HG02885 (cell line): ENCODE measurements at regions not wholly inside any gene's neighbourhood (a gene's known extent, or its start where the extent isn't known, plus 50 kb on each side); places are given as distances from the start of the nearest gene placed in this dataset.
"Not testable (repeated sequence)": the region's sequence is repeated elsewhere in the genome, so short reads cannot be mapped to it uniquely, and the experiment has no call there.

Experiments used
- ATAC-seq: cut with Tn5 transposase; IDR thresholded peaks from one replicate; pipeline ENCODE4 v1.9.1; 2021; ENCODE audit warnings: mild to moderate bottlenecking; ENCODE audit not compliant: unreplicated experiment, poor library complexity

DNA sequence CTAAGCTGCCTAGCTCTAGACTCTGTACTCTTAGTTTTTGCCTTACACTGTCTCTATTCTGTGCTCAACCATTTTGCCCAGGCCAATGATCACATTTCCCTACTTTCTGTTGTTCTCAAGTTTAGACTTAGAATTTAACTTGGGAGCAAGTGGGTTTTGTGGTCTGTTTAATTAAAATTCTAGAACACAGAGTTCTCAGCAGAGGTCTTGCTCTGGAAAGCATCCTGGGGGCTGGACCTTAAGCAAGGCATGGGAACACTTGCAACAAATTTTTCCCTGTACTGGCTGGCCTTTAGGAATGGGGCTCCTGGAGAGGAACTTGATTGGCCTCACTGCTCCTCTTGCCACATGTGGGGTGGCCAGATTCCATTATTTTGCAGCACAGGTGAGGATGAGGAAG lies 236.3 kb upstream of the LRTM1 start:
- no peak for ATAC-seq

DNA sequence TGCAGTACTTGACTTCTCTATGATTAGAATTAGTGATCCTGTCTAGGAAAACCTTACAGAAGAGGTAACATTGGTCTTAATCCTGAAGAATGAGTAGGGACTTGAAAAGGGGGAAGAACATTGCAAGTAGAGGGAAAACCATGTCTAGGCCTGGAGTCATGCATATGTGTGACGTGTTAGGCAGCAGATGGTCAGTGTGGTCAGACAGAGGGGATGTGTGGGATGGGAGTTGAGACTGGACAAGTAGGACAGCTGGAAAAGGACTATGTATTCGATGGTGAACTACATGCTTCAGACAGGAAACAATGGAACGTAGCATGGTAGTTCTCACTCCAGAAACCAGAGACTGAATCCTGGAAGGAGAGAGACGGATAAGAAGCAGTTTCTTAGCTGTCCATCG lies 235.6 kb upstream of the LRTM1 start:
- no peak for ATAC-seq

DNA sequence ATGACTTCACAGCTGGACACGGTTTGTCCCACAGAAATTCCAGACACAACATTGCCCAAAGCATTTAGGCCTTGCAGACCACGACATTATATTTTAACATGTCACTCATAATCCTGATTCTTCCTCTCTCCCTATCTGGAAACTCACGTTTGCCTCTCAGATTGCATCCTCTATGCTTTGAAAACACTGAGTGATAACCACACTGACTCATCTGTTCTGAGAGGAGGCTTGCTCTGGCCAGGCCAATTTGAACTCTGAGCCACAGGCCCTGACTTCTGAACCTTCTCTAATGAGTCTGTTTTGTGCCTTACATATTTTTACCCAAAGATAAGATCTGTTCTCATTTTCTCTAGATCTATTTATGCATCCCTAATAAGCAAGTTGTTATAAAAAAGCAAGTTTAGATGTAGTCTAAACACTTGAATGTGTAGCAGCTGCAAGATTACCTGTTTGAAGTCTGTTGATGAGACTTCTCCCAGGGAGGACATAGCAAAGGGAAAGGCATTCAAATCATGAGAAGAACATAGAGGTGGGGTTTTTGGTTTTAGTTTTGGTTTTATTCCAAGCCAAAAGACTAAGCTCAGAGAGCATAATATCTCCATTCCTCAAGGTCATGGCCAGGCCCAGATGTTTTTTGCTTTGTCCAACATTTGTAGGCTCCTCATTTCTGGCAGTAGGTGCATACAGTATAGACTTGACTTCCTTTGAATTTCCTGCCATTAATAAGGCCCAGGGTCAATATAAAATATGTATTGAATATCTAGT lies 234.4 kb upstream of the LRTM1 start:
- no peak for ATAC-seq

DNA sequence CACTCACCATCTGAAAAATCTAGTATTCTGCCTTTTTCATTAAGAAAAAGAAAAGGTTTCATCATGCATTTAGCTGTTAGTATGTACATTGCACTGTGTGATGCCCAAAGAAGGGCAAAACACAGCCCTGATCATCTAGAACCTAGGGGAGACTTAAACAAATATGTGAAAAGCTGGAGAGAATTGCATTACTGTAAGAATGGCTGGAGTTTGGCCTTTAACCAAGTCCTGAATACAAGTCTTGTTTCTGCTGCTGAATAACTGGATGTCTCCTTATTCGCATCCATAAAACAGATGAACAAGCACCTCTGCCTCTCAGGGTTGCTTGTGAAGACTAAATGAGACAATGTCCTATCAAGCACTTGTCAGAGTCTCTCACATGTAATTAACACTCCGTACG lies 233.4 kb upstream of the LRTM1 start:
- ATAC-seq, result no peak

DNA sequence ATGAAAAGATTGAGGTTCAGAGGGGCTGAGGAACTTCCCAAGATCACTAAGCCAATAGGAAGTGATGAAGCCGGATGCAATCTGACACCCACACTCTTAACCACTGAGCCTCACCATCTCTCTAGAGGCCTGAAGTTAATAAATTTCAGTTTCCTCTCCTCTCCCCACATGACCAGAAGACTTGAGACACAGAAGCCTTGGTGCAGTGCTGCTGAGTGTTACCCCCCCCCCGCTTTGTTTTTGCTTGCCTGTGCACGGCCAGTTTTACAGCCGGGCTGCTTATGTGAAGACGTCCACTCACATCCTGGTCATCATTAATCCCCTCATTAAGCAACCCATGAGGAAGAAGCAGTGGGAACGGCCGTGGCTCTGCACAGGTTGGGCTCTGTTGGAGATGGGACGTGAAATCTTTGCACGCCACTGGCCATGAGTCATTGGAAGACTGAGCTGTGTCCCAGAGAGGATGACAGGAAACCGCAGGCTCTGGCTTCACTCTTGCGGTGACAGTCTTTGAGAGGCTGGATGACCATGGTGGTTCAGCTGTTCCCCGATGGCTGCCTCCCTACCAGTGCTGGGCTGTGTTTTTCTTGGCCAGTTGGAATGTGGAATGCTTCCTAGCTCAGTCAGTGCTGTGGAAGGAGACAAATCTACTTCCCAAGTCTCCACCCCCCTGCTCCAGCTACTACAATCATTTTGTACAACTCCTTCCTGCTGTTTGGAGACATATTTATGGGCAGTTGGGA lies 232.6 kb upstream of the LRTM1 start:
- peak; percentile 73 for ATAC-seq

DNA sequence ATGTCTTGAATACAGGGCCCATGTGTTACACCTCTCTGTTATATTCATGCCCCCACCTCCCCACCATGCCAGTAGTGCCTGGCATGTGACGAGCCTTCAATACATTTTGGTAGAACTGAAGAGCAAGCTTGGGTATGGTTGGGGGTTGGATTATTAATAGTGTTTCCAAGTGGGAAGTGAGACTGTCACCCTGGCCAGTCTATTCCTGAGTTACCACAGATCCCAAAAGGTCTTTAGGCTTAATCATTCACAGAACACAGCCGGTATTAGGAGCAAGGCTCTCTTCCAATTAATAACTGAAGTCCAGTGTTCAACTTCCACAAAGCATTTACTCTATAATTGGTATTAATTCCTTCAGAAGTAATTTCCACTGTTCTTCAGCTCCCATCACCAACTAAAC lies 231.9 kb upstream of the LRTM1 start:
- no peak for ATAC-seq

DNA sequence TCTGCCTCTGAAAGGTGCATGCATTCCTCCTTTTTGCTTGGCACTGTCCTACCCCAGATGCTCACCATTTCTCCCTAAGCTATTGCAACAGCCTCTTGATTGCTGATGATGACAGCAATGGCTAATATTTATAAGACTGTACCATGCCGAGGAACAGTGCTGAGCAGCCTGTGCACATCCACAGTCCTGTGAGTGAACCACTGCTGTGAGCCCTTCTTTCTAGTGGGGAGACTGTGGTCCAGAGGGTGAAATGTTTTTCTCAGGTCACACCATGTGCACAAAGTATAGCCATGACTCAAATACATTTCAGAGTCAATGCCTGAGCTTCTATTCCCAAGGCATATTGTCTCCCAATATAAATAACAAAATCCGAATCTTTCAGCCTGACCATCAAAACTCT lies 231.2 kb upstream of the LRTM1 start:
- ATAC-seq, result no peak

DNA sequence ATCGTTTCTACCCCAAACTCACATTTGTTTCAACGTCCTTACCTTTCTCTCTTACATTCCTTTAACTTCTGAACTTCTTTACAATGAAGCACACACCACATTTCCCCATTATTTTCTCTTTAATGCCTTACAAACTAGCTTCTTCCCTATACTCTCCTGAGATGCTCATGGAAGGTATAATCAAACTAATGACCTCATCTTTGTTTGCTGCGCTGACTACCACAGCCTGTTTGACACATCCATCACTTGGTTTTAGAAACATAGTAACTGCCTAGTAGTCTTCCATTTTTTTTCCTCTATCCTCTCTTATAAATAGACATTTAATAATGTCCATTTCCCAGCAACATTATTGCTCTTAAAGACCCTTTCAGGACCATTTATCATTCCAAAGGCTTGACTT lies 230.5 kb upstream of the LRTM1 start:
- no peak for ATAC-seq

DNA sequence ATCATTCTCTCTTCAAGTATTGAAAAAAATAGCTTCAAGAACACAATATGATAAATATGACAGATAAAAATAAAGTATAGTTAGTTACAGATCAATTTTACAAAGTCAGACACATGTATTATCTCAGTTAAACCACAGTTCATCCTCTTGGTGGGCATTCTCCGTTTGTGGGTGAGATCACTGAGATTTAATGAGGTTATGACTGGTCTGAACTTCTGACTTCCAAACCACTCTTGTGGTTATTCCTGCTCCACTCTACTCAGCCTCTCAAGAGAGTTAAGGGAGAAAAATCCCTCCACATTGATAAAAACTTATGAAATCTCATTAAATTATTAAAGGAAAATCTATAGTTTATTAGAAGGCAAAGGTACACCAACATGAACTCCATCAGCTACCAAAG lies 229.9 kb upstream of the LRTM1 start:
- no peak for ATAC-seq

DNA sequence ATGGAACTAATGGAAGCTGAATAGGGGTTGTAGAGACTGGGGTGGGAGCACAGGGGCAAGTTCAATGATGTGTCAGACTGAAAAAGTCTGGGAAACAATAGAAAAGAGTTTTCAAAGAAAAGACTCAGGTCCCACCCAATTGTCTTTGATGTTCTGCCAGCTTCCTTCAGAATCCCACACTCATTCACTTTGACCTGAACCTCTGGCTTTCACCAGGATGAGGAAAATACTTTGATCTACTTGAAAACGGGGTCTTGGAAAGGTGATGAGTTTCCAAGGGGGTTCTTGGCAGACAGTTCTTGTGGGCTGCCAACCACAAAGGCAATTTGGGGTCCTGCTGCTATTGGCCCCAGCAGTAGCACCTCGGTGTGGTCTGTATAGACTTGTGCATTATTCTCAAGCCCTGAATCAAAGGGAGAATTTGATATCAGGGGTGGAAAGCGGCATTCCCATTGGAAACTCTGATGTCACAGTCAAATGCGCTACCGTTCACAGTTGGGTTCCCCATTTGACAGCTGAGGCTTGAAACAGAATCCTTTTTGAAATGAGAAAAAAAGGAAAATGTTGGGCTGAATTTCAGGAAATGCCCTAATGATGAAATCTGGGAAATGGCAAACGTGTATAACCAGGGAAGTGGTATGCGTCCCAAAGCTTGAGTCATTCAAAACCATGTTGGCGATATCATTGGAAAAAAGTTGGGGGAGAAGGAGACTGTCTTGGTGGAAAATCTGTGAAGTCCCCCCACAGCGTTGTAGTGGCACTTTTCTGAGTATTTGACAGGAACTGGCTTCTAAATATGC lies 229.2 kb upstream of the LRTM1 start:
- ATAC-seq, result no peak

DNA sequence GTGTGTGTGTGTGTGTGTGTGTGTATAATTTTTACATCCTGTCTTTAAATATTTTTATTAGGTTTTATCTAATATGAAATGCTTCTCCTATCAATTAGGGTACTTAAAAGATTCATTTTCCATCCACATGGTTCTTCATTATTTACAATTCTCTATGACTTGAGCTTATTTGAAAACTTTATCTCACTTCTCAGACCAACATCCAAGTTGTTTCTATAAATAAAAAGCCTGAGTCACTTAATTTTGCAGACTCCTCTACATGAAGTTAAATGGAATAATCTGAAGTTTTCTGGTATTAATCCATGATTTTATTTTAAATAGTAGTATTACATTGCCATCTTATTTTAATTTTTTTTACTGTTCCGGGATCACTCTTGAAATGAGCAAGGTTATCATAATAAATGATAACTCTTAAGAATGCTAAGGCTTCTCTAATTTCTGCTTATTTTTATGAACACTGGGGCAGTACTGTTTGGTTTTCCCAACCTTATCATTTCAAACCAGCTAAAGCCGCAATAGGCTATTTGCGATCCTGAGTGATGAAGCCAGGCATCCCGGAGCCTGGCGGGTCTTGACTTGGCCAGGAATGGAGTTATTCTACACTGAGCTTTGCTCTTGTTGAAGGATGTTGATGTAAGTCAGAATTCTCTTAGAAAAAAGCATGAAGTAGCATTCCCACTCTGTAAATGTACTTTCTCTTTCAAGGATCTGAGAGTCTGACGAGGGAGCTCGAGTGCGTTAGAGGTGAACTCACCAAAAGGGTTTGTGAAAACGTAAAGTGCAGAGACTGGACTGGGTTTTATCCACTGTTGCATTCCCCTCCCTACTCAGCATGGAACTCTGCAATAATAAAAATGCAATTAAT lies 220.2 kb upstream of the LRTM1 start:
- ATAC-seq, result no peak

DNA sequence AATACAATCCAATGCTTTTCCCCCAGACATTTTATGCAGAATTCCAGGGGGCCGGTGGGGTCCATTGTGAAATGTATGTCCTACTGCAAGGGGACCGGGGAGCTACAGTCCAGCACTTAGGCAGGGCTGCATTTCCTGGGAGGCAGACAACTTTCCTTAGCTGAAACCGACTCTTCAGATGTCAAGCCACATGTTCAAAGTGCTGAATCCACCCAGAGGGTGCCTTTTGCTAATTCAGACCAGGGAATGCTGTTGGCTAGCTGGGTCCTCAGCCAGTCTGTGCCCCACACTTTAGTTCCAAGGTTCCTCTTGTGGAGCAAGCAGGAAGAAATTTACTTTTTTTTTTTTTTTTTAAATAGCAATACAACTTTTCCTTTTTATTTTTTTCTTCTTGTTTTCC lies 219.5 kb upstream of the LRTM1 start:
- no peak for ATAC-seq

DNA sequence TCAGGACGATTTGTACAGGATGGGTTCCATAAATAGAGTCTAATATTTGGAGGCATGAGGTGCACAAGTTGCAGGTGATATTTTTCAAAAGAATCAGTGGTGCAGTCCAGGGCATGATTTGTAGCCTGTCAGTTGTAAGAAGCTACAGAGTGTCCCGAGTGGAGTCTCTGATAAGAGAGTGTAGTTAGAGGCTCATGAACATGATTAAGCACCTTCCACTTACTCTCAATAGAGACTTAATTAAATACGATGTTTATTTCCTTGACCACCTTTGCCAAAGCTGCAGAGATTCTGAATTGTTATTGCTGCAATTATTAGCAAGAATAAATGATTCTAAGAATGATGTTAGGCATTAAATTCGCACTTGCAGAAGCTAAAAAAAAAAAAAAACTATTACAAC lies 218.4 kb upstream of the LRTM1 start:
- ATAC-seq, result no peak

DNA sequence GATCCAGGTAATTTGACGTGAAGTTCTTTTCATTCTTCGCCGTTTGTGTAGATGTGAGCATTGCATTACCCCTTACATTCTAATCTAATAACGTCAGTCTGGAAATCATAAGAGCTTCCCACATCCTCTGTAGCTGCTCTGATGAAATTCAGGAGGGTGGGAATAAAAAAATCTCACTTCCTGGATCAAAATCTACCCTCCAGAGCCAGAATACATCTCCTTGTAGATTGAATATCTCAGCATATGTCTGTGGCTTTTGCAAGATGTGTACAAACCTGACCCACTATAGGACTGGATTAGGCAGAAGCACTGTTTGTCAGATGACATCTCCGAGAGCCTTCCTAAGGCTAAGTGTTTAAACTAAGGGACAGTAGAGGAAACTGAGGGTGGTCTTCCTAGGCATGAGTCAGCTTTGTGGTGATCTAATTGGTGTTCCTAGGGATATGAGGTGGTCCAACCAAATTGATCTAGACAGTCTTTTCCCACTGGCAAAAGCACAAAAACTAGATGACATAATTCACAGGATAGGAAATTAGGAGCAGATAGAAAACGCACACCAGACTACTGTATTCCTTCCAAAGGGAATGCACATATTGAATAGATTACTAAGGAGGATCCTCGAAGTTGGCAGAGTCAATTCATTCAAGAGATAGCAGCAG lies 216.3 kb upstream of the LRTM1 start:
- ATAC-seq, result no peak

DNA sequence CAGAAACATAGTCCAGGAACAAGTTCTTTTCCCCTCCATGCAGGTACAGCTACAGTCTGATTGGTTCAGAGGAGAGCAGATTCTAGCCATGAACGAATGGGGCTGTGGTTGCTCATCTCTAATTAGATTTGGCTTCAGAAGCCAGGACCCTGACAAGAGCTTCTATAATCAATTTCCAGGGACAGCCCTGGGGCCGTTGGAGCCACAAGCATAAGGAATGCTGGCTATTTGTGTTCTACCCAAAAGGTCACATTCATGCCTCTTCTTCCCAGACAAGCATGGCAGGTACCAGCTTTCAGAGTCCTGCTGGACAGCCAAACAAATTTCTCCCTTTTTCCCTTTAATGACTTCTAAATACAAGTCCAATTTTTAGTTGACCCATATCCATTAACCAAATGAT lies 215.5 kb upstream of the LRTM1 start:
- no peak for ATAC-seq

DNA sequence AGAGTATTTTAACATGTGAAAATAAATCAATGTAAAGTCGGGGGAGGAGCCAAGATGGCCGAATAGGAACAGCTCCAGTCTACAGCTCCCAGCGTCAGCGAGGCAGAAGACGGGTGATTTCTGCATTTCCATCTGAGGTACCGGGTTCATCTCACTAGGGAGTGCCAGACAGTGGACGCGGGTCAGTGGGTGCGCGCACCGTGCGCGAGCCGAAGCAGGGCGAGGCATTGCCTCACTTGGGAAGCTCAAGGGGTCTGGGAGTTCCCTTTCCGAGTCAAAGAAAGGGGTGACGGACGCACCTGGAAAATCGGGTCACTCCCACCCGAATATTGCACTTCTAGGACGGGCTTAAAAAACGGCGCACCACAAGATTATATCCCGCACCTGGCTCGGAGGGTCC lies 208.4 kb upstream of the LRTM1 start:
- ATAC-seq, result not testable (repeated sequence)

DNA sequence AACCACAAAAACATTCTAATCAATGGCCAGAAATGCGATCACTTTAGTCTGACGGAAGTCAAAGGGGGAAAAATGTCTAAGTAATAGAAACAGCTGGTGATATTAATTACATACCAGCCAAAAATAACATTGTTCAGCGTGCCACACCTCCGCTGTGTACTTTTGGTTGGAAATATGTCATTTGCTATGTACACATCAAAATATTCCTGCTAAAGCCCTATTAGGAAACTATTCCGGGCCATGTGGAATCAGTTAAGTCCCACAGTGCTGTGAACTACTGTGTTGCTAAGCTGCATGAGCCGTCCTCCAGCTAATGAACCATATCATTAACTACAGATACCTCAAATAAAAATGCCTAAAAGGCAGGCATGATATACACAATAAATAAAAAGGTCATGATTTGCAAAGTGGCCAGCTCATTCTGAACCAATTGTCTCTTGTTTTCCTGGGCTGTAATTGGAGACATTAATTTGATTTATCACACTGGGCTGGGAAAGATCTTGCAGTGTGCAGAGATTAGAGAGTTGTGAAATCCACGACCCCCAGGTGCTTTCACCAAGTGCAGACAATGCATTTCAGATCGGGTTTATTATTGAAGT lies 200.5 kb upstream of the LRTM1 start:
- ATAC-seq, result no peak

DNA sequence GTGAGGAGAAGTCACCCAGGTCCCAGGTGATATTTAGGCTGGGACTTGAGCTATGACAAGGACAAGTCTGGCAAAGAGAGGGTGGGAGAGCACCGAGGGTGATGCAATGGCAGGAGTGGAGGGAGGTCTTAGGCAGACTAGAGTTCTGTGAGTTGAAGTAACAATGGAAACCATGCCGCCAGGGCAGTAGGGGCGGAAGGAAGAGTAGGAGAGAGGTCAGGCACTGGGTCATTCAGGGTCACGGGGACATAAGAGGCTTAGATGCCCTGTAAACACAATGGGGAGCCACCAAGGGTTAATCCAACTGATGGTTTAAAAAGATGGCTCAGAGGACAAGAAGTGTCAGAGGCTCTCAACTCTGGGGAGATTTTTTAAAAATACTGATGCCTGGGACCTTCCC lies 199.7 kb upstream of the LRTM1 start:
- no peak for ATAC-seq

DNA sequence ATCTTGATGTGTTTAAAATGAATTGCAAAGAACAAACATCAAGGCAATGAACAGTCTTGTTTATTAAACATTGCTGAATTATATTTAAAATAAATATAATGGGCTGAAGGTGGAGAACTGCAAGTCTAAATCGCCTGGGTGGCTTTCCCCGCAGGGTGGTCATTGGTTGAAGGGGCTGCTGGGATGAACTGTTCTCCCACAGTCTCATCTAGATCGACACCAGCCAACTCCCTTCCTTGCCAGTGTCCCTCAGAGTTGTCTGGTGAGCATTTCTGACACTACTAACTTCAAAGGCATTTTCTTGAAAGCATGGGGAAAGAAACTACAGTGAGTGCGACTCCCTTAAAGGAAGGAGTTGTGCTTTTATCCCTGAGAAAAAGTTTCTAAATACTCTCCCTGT lies 196.5 kb upstream of the LRTM1 start:
- no peak for ATAC-seq
